Keratinocyte (primary cell): ENCODE measurements at regions not wholly inside any gene's neighbourhood (a gene's known extent, or its start where the extent isn't known, plus 50 kb on each side); places are given as distances from the start of the nearest gene placed in this dataset.

Source experiments
- EZH2 ChIP-seq: IDR thresholded peaks from one replicate; pipeline ENCODE4 v1.6.1; 2012; ENCODE audit warnings: inconsistent platforms, mild to moderate bottlenecking, low read length, moderate library complexity
- TF ChIP-seq, protein P1 (sequence below), 3 experiments: IDR thresholded peaks in 1 of 3; conservative IDR thresholded peaks in 1 of 3; optimal IDR thresholded peaks in 1 of 3; 2 replicates in 2 of 3; 3 replicates in 1 of 3; pipeline versions ENCODE3 to v1.5.1; 2011; ENCODE audit warnings: low read length in 3 of 3, mild to moderate bottlenecking in 3 of 3, moderate library complexity in 2 of 3, control low read depth in 1 of 3, inconsistent platforms in 1 of 3; ENCODE audit not compliant: insufficient read depth in 2 of 3; ENCODE audit errors: extremely low read depth in 1 of 3

DNA sequence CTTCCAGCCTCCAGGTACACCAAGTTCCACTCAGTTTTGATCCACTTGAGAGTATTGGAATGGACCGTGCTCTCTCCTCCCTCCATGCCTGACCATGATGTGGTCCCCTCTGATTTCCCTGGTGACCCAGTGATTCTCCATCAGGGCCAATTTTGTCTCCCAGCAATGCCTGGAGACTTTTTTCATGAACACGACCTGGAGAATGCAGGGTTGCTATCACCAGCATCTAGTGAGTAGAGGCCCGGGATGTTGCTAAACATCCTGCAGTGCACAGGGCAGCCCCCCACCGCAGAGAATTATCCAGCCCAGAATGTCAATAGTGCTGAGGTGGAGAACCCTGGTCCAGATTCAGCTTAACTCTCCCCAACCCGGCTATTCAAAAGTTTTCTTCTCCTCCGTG is 134.0 kb upstream of the RREB1 start:
- TF ChIP-seq, protein P1, sequence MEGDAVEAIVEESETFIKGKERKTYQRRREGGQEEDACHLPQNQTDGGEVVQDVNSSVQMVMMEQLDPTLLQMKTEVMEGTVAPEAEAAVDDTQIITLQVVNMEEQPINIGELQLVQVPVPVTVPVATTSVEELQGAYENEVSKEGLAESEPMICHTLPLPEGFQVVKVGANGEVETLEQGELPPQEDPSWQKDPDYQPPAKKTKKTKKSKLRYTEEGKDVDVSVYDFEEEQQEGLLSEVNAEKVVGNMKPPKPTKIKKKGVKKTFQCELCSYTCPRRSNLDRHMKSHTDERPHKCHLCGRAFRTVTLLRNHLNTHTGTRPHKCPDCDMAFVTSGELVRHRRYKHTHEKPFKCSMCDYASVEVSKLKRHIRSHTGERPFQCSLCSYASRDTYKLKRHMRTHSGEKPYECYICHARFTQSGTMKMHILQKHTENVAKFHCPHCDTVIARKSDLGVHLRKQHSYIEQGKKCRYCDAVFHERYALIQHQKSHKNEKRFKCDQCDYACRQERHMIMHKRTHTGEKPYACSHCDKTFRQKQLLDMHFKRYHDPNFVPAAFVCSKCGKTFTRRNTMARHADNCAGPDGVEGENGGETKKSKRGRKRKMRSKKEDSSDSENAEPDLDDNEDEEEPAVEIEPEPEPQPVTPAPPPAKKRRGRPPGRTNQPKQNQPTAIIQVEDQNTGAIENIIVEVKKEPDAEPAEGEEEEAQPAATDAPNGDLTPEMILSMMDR (optimal IDR thresholded peaks at IDR 0.05 in 1 of 3, IDR thresholded peaks at IDR 0.05 in 1 of 3, conservative IDR thresholded peaks at IDR 0.05 in 1 of 3; ENCODE audit: extremely low read depth in 1 of 3, insufficient read depth in 2 of 3, low read length in 3 of 3), result no peak
- no peak for TF ChIP-seq EZH2
